ENCODE measurements at regions not wholly inside any gene's neighbourhood (a gene's known extent, or its start where the extent isn't known, plus 50 kb on each side); places are given as distances from the start of the nearest gene placed in this dataset.

DNA sequence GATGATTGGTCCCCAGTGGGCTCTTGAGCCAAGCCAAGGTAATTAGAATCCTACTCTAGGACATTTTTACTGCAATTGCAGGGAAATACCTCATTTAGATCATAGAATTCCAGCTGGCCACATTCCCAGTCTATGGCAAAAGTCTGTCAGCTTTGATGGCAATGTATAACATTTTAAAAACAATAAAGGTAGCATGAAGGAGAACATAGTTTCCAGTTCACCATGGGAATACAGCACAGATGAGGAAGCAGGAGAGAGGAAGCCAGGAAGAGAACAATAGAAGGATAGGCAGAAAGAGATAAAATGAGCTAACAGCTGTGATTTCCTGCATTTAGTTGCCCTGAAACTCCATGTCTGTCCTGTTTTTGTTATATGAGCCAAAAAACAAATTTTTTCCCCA is 897.3 kb upstream of the DDX18 start:
- Histone ChIP-seq H2BK20ac (ENCODE audit: low read length) (no peak overlapping the region), H3K18ac (ENCODE audit: extremely low read depth, low read length) (no peak overlapping the region), H2BK12ac (ENCODE audit: low read depth, low read length) (no peak overlapping the region), H3K36me3 (ENCODE audit: control insufficient read depth in 2 of 4, insufficient read depth in 4 of 4, low read length in 3 of 4) (no peaks in the 10 kb centered on the region), H2AK5ac (ENCODE audit: low read depth, low read length) (no peak overlapping the region), H3K79me1 (ENCODE audit: low read depth, low read length) (no peaks in the 10 kb centered on the region), H4K8ac (ENCODE audit: extremely low read depth, insufficient read depth, low read length) (no peak overlapping the region), H3K79me2 (ENCODE audit: control insufficient read depth in 1 of 2, insufficient read depth in 2 of 2, low read length in 2 of 2) (no peaks in the 10 kb centered on the region), H3K56ac (replicated peaks; ENCODE audit: insufficient read length, low read depth, low read length) (no peak overlapping the region), H2BK5ac (ENCODE audit: low read depth, low read length) (no peak overlapping the region), H3K4me1 (replicated peaks in 1 of 4; ENCODE audit: control insufficient read depth in 3 of 4, insufficient read depth in 4 of 4, low read length in 3 of 4) (no peaks in the 10 kb centered on the region), H2BK120ac (replicated peaks; ENCODE audit: low read depth, low read length) (no peak overlapping the region), H2BK15ac (ENCODE audit: low read length) (no peak overlapping the region), H3K9ac (replicated peaks in 1 of 4; ENCODE audit: extremely low read depth in 1 of 4, low read depth in 3 of 4, low read length in 3 of 4) (no peak overlapping the region), H3K4me3 (ENCODE audit: extremely low read depth in 1 of 4, insufficient read depth in 2 of 4, low read depth in 3 of 4, low read length in 4 of 4) (no peak overlapping the region), H3K27me3 (replicated peaks in 1 of 4; ENCODE audit: control insufficient read depth in 3 of 4, extremely low read depth in 1 of 4, insufficient read depth in 3 of 4, low read length in 3 of 4) (no peaks in the 10 kb centered on the region), H2AFZ (ENCODE audit: low read length) (no peak overlapping the region), H3K9me3 (ENCODE audit: insufficient read depth in 2 of 2, low read depth in 1 of 2, low read length in 1 of 2) (no peaks in the 10 kb centered on the region), H3K14ac (ENCODE audit: insufficient read length) (no peak overlapping the region), H3K27ac (ENCODE audit: low read depth, low read length) (no peak overlapping the region), H3K4ac (replicated peaks; ENCODE audit: insufficient read length, low read depth, low read length) (no peak overlapping the region), H4K20me1 (replicated peaks in 1 of 2; ENCODE audit: control insufficient read depth in 1 of 2, insufficient read depth in 2 of 2, low read length in 2 of 2) (no peaks in the 10 kb centered on the region), H3K23ac (ENCODE audit: insufficient read length) (no peak overlapping the region), H3K4me2 (ENCODE audit: insufficient read depth in 1 of 2, low read depth in 2 of 2, low read length in 2 of 2) (no peak overlapping the region), H4K91ac (replicated peaks; ENCODE audit: insufficient read length, low read length) (no peak overlapping the region), H4K5ac (ENCODE audit: insufficient read length, low read depth, low read length) (no peak overlapping the region), H3K23me2 (ENCODE audit: low read depth, low read length) (no peaks in the 10 kb centered on the region)
- DNase-seq (ENCODE audit: low read depth in 1 of 2, low spot score in 2 of 2) (no peak), FAIRE-seq (no peak)
- TF ChIP-seq NANOG (IDR thresholded peaks at IDR 0.05; ENCODE audit: insufficient read depth, low read depth, low read length, poor library complexity, severe bottlenecking) (no peak), HDAC6 (IDR thresholded peaks at IDR 0.05; ENCODE audit: low read depth, low read length) (no peak), BRCA1 (IDR thresholded peaks at IDR 0.05; ENCODE audit: low read depth, low read length) (no peak), GABPA (IDR thresholded peaks at IDR 0.05; ENCODE audit: borderline replicate concordance, insufficient read depth, low read length) (no peak), SP4 (IDR thresholded peaks at IDR 0.05; ENCODE audit: low read length) (no peak), YY1 (IDR thresholded peaks at IDR 0.05; ENCODE audit: low read depth, low read length) (no peak), TAF1 (IDR thresholded peaks at IDR 0.05; ENCODE audit: low read depth, low read length) (no peak), CREB1 (IDR thresholded peaks at IDR 0.05) (no peak), FOSL1 (IDR thresholded peaks at IDR 0.05; ENCODE audit: insufficient read depth, low read depth, low read length) (no peak), TCF12 (IDR thresholded peaks at IDR 0.05; ENCODE audit: low read depth, low read length) (no peak), CHD2 (IDR thresholded peaks at IDR 0.05; ENCODE audit: low read length) (no peak), KDM5A (IDR thresholded peaks at IDR 0.05; ENCODE audit: low read length) (no peak), POLR2A (IDR thresholded peaks at IDR 0.05; ENCODE audit: control extremely low read depth in 1 of 2, low read depth in 2 of 2, low read length in 2 of 2) (no peak), CHD1 (IDR thresholded peaks at IDR 0.05; ENCODE audit: low read depth, low read length) (no peak), CTBP2 (IDR thresholded peaks at IDR 0.05; ENCODE audit: borderline replicate concordance, insufficient read depth, insufficient read length, low read length) (no peak)
- POLR2A ChIA-PET (ENCODE audit: partially characterized antibody), result no interaction called here
- CTCF ChIA-PET (ENCODE audit: partially characterized antibody), result no interaction called here
